ENCODE measurements at regions not wholly inside any gene's neighbourhood (a gene's known extent, or its start where the extent isn't known, plus 50 kb on each side); places are given as distances from the start of the nearest gene placed in this dataset.

DNA sequence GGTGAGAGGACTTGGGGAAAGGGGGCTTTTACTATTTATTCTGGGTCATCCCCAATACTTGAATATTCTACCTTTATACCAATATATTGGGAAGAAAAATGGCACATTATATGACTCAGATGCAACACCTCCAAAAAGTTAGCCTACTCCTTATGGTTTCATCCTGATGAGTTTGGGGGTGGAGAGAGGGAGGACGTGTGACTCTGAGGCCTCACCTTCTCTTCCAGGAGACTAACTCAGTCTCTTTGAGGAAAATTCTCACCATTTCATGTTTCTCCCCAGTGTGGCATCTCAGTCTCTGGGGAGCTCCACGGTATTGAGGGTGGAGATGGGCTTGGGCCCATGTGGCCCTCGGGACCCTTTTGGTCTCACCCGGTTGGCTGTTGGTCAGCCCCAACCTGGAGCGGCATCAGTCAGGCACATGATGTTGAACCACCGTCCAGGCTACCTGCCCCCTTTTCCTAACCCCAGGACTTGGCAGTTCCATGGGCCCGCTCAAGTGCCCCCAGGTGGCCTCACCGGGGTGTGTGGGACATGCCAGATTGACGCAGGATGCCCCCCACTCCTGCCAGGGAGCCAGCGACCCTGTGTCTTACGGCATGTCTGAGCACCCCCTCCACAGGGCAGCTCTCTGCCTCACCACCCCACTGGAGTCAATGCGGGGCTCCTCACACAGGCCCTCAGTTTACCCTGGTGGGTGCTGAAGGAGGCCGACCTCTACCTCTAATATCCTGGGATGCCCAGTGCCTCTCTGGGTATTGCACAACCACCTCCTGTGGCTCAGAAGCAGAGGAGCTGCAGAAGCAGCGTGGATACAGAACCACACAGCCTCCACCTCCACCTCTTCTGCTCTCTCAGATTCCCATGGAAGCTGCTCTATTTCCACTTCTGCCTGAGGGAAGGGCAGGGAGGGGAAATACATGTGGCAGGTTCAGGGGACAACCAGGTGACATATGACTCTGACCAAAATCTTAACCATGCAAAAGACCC lies 297.4 kb downstream of the EIPR1 start:
- no peak for TF ChIP-seq POLR2A (IDR thresholded peaks at IDR 0.05)
- TF ChIP-seq, protein P1, sequence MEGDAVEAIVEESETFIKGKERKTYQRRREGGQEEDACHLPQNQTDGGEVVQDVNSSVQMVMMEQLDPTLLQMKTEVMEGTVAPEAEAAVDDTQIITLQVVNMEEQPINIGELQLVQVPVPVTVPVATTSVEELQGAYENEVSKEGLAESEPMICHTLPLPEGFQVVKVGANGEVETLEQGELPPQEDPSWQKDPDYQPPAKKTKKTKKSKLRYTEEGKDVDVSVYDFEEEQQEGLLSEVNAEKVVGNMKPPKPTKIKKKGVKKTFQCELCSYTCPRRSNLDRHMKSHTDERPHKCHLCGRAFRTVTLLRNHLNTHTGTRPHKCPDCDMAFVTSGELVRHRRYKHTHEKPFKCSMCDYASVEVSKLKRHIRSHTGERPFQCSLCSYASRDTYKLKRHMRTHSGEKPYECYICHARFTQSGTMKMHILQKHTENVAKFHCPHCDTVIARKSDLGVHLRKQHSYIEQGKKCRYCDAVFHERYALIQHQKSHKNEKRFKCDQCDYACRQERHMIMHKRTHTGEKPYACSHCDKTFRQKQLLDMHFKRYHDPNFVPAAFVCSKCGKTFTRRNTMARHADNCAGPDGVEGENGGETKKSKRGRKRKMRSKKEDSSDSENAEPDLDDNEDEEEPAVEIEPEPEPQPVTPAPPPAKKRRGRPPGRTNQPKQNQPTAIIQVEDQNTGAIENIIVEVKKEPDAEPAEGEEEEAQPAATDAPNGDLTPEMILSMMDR (IDR thresholded peaks at IDR 0.05): no peak
